HG02763 (cell line): ENCODE measurements at regions not wholly inside any gene's neighbourhood (a gene's known extent, or its start where the extent isn't known, plus 50 kb on each side); places are given as distances from the start of the nearest gene placed in this dataset.

ENCODE experiments used
- ATAC-seq: cut with Tn5 transposase; IDR thresholded peaks from one replicate; pipeline ENCODE4 v1.9.1; 2021; ENCODE audit warnings: mild to moderate bottlenecking, moderate library complexity; ENCODE audit not compliant: unreplicated experiment

DNA sequence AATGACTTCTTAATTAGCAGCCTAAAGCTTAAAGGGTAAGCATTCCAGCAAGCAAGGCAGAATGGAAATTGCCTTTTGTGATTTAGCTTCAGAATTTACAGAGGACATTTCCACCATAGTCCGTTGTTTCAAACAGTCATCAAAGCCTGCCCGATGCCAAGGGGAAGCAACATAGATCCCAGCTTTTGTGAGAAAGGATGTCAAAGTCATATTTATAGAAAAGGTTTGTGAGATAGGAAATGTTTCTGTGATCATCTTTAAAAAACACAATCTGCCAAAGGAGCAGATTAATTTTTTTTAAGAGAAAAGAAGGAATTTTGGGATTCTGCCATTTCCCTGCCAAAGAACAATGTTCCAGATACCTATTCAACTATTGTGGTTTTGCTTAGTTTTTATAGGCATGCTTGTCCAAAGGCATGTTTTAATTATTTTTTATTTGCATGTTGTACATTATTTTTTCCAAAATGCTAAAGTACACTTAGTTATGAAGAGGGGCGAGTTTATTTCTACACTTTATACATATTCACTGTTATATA is 346.9 kb downstream of the ZNF608 start:
- no peak for ATAC-seq

DNA sequence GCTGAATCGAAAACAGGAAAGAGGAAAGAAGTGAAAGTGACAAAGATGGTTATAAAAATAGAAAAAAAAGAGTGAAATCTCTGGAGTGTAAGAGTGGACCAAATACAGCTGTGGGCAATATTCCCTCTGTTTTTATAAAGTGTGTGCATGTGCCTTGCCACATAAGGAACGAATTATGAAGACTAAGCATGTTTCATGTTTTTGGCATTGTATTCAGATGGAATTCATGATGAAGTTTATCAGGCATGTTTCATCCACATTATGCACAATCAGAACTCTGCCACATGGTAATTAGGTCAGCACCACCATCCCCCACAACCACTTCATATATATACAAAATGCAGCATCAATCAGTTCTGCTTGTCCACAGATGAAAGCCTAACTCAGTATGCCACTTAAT is 348.0 kb downstream of the ZNF608 start:
- no peak for ATAC-seq

DNA sequence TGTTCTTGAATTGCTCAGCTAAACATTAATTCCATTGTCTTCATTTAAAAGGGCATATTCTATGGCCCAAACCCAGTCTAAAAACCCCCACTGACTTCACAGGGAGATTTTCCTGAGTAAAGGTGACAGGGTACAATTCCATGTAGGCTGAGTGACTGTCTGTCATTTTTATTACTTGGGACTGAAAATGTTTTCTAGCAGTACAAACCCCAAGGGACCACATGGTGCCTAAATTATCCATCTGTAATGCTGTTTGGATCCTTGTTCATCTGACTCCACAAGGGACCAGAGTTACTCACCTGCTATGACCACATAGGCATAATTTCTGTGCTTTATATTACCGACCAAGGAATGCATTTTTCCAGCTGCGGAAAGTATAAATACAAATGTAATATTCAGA is 349.1 kb downstream of the ZNF608 start:
- no peak for ATAC-seq

DNA sequence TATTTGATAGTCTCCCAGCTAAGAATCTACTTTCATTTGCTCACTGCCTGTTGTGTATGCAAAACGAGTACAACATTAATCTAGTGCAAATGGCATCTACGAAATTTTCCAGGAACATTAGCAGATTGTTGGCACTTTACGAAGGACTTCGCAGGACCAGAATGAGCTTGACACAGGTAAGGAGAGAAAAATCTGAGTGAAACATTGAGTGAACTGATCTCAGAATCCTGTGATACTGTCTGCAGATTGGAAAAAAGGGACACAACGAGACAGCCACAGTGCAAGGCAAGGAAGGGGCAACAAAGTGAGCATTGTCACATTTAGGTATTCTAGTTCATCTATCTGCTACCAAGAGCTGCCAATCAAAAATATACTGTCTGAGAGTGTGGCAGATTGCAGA is 350.5 kb downstream of the ZNF608 start:
- no peak for ATAC-seq

DNA sequence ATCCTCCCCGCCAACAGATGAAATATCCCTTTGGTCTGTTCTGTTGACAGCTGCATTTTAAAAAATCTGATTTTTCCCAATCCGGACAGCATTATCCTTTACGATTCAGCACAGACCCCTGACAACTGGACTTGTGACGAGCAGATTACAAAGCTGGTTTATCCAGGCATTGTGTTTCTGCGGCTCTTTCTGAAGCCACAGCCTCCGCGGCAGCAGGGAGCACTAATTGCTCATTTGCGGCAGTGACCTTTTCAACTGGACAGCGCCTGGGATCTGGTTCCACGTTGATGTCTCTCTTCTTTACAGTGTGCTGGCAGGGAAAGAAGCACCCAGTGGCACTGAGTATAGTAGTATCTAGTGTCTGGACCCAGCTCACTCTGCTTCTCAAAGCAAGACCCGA is 351.2 kb downstream of the ZNF608 start:
- ATAC-seq = no peak

DNA sequence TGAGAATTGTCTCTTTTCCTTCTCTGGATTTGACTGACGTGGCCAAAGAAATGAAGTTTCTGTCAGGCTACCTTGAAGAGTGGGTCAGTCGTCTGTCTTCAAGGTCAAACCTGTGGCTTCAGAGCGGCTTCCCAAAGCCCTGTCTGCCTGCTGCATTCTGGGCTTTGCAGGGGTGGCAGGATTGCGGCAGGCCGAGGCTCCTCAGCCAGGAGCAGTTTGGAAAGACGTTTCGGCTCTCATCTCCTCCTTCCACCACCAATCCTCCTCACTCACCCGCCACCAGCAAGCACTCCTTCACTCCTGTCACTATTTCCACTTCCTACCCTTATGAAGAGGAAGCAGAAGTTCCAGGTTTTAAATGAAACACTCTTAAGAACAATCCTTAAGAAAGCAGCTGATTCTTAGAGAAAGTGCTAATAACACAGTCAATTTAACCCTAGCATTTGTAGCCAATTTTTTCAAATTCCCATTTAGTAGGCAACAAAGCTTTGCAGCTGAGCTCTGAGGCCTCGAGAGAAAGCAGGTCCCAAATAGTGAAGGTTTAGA is 351.7 kb downstream of the ZNF608 start:
- ATAC-seq = no peak

DNA sequence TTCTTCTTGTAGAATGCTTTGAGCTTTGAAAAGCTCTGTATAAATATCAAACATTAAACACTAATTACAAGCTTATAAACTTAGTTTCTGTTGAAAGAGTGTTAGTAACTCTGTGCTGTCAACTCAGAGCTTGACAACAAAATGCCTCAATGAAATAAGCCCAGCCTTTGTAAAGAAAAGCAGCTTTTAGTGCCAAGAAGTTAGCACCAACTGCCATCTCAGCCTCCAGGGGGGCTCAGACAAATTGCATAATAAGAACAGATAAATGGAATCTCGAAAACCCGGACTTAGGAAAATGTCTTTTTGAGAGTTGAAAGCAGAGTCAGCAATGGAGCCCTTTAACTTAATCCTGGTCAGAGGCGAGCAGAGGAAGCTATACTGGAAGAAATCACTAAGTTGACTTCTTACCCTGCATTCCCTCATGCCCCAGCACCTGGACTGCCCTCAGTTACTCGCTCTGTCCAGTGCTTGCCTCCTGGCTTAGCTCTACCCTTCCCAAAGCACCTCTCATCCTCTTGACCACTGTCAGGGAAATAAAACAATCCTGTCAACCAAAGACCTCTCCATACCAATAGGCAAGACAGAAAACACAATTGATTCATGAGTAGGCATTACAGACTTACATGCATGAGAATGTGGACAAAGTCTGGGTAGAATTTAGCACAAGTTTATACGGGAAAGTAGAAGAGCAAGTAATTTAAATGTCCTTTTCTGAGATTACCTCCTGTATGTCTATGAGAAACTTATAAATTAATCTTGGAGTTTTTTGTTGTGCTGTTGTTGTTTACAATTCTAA is 352.7 kb downstream of the ZNF608 start:
- ATAC-seq = no peak

DNA sequence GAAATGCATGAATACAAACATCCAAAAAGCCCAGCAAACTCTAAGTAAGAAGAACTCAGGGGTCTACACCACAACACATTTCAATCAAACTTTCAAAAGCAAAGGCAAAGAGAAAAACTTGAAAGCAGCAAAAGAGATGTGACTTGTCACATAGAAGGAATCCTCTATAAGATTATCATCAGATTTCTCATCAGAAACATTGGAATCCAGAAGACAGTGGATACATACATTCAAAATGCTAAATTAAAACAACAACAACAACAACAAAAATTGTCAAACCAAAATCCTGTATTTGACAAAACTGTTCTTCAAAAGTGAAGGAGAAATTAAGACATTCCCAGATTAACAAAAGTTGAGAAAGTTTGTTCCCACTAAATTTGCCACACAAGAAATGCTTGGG is 362.7 kb downstream of the ZNF608 start:
- ATAC-seq = no peak

DNA sequence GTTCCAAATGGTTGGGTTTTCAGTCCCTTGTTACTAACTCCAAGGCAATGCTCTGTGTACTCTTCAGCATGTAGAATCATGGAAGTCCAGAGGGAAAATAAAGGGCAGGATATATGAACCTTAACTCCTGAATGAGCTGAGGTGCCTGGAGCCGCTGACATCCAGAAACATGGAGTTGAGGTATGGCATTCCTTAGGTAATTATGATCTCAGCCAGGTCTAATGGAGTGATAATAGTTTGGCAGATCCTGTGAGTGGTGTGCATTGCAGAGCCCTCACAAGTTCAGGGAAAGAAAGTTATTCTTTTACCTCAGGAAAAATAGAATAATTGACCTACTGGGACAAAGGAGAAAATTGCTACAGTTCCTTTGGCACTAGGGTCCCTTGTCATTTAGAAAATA is 369.1 kb downstream of the ZNF608 start:
- ATAC-seq = no peak

DNA sequence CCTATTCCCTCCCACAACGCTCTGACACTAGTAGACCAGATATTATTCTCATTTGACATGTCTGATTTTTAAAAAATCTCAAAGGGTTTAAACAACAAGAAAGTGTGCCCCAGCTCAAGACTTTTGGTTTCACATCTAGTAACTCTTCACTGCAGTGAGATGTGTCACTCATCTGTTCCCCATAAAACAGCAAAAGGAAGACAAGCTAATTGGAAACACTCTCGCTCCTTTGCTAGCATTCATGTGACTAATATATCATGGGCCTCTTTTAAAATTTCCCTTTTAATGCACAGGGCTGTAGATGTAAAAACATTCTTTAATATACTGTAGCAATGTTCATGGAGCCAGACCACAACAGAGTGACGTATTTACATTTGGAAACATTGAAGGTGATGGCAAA is 372.6 kb downstream of the ZNF608 start:
- ATAC-seq = no peak

DNA sequence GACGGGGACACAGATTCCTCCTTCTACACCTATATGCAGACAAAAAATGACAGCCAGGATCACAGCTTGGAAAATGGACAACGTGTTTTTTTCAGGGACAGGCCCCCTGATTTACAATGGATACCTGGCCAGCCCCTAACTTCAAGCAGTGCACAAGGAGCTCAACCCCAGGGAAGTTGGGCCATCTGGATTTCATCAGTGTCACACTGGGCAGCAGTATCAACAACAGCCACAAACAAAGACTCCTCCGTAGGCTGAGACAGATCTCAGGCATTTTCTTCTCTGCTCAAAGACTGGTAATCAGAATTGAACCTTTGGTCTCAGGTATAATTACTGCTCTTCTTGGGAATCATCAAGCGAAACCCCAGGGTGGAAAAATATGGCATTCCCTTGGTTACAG is 374.0 kb downstream of the ZNF608 start:
- ATAC-seq = no peak

DNA sequence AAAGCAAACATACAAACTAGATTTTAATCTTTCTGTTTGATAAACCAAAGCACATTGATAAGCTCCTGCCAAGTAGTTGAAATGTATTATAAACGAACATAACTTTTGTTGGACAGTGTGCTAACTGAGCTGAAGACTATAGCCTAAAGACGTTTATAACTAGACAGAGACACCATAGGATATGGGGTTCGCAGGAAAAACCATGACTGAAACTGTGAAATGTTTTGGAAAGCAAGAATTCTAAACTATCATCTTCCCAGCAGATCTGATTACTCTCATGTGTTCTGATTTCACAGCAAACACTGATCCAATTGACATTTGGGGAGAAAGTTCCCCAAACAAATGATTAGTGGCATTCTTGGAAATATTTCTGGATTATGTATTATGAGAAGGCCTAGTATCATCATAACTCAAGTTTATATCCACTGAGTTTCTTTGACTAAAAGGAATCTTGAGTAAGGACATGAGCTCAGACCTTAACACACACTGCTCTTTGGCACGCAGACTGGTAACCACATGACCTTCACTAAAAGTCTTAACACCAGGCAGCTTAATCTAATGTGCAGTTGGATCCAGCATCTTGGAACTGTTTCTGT is 375.2 kb downstream of the ZNF608 start:
- ATAC-seq = no peak

DNA sequence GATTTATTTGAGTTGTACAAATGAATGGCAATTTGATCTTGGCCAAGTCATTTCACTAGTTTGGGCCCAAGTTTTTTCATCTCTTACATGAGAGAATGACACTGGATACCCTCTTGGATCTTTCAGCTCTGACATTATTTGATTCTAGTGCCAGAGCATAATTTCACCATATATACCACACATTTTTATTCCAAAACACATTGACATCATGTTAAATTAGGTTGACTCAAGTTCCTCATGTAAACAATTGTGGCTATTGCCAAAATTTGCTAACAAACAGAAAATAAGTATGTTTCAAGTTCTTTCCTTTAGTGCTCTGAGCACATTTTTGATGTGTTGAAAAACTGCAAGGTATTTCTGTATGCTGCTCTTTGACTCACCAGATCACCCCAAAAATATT is 375.8 kb downstream of the ZNF608 start:
- ATAC-seq = no peak

DNA sequence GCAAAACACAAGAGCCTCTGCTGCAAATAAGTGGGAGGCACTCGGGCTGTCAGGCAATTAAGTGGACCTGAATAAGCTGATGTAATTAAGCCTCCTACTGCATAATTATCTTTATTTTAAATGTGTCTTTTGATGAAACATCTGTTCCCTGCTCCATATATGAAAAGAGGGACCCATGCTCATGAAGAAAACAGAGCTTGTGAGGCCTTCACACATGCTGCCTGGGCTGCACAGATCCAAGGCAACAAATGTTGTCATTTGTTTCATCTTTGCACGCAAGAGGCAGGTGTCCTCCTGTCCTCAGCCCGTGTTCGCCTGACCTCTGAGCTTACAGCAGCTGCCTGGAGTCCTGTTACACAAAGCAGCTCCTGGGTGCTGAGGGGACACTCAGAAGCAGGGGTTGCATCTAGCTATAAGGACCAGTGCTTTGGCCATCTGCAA is 381.1 kb downstream of the ZNF608 start:
- no peak for ATAC-seq

DNA sequence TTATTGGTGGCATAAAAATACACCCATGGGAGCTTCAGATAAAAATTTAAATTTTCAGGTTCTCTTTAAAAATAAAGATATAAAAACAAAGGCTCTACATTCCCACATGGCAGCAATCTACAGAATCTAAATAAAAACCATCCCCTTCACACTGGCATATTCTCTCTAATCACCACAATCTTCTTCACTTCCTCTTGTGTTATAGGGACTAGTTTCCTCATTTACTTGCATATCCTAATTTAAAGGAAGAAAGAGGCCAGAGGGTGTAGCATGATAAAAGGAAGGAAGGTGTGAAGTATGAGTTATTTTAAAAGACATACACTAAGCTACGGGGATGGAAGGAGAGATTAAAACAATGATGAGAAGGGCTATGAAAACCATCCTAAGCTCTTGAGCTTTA is 390.5 kb downstream of the ZNF608 start:
- ATAC-seq = no peak

DNA sequence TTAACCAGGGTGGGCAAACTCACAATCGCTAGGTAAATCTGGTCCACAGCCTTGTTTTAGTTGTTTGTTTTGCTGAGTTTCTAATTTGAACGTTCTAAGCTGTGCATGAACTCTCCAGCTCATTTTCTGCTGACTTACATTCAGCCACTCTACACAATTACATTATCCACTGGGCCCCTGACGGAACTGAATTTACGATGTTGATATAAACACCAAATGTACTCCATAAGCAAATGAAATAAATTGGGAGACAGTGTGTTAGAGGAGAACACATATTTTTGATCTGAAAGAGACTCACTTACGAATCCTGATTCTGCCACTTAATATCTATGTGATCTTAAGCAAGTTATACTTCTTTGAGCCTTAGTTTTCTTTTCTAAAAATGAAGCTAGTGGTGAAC is 393.4 kb downstream of the ZNF608 start:
- ATAC-seq = no peak

DNA sequence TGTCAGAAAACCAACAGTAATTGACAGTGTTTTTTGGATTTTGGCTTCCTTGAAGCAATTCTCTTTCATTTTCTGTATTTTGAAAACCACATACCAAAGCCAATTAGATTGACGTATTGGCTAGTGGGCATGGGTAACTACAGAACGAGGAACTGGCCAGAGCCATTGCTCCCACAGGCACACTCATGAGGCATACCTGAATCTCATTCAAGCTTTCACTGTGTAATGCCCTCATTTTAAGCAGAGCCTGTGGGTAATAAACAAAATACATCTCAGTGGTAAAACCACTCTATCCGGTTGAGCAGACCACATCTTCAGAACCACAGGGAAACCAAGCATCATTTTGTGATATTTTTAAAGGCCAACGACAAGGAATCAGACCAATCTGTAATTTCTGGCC is 394.1 kb downstream of the ZNF608 start:
- ATAC-seq = no peak

DNA sequence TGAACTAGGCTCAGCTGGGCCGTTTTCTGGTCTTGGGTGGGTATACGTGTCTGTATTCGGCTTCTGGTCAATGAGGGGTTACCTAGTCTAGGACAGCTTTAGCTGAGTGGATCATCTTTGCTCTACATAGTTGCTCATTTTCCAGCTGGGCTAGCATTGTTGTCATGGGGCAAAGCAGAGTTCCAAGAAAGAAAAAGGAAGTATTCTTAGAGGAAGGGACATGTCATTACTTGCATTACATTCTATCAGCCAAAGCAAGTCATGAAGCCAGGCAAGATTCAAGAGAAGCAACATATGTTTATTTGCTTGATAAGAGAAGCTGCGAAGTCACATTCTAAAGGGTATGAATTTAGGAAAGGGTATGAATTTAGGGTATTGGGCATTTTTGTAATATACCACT is 396.5 kb downstream of the ZNF608 start:
- no peak for ATAC-seq

DNA sequence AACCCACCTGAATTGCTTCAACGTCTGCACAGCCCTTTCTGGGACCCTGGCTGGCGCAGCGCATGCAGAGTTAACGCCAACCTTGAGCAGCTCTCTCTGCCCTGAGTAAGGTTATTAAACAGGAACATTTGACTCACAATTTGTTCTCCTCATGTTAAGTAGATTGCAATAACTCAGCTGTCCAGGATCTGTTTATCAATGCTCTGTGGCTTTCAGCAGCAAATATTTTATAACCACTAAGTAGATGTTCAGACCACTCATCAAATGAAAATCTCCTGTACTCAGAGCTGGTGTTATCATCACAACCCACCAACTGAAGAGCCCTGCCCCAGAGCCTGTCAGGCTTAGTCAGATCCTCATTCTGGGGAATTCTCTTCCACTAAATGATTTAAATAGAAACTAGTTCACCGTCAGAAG is 403.0 kb downstream of the ZNF608 start:
- no peak for ATAC-seq

DNA sequence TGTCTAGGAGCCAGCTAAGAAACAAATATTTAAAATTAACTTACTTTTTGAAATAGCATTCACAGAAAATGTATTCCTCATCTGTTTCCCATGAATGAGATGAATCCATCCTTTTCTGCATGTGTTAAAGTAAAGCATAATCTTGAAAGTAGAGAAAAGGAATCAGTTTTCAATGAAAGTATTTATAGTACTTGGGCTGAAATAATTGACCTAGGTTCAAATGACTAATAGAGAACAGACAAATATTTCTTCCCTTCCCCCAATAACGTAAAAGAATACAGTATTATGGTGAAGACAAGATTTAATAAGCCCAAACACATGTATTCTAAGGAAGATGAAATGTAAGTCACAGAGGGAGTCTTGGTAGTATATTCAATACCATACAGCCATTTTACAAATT is 403.5 kb downstream of the ZNF608 start:
- ATAC-seq = no peak

DNA sequence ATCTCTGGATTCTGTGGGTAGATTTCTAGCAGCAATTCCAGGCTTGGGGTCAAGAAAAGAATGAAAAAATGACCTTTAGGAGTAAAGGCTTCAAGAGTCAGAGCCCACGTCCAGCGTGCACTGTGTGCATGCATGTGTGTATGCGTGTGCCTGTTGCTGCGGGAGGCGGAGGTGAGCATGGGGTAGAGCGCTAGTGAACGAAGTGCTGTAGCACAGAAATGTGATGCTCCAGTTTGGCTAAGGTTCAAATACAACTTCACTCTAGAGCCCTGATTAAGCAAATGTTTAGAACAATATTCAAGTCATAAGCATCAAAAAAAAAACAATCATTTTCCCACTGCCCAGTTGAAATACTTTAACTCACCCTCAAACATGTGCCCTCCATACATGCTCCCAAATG is 403.9 kb downstream of the ZNF608 start:
- ATAC-seq = no peak

DNA sequence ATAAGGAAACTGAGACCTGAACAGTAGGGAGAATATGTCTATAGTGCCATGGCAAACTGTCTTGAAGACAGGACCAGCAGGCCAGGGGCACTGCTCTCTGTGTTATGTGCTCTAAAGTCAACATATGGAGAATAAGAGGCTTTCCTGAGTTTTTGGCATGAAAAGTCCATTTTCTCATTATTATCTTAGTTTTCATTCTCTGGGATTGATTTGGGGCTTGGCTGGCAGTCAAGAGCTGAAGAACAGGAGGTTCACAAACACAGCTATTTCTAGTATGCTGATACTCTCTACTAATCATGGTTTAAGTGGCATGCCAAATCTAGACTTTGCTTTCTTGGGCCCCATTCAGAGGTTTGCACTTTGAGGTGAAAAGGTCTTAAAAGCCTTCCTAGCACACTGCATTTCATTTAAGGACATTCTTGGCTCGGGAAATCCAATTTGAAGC is 404.4 kb downstream of the ZNF608 start:
- ATAC-seq = no peak
